ENCODE measurements at regions not wholly inside any gene's neighbourhood (a gene's known extent, or its start where the extent isn't known, plus 50 kb on each side); places are given as distances from the start of the nearest gene placed in this dataset.
"Not testable (repeated sequence)": the region's sequence is repeated elsewhere in the genome, so short reads cannot be mapped to it uniquely, and the experiment has no call there.

DNA sequence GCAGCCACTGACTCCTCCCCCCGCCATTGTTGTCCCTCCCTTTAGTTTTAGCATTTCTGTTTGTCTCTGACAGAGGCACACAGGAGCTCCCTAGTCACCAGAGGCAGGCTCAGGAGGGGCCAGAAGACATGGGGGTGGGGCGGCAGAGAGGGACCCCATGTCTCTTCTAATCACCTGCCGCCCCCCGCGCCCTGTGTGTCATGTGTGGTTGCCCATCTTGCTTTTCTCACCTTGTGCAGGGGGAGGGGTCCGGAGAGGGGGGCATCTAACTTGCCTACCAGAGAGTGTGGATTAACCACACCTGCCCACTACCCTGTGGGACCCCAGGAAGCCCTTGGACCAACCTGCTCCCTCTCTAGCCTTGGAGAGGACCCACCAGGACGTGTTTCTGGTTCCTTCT lies 130.2 kb downstream of the ZNF267 start:
- not testable (repeated sequence) for TF ChIP-seq CTCF (IDR thresholded peaks at IDR 0.05; ENCODE audit: poor library complexity); EZH2 (IDR thresholded peaks at IDR 0.05; ENCODE audit: borderline replicate concordance); EZH2phosphoT487 (IDR thresholded peaks at IDR 0.05; ENCODE audit: low read depth, severe bottlenecking, unreplicated experiment)

Data from hepatocyte (in vitro differentiated cells).